ENCODE measurements at regions not wholly inside any gene's neighbourhood (a gene's known extent, or its start where the extent isn't known, plus 50 kb on each side); places are given as distances from the start of the nearest gene placed in this dataset.

DNA sequence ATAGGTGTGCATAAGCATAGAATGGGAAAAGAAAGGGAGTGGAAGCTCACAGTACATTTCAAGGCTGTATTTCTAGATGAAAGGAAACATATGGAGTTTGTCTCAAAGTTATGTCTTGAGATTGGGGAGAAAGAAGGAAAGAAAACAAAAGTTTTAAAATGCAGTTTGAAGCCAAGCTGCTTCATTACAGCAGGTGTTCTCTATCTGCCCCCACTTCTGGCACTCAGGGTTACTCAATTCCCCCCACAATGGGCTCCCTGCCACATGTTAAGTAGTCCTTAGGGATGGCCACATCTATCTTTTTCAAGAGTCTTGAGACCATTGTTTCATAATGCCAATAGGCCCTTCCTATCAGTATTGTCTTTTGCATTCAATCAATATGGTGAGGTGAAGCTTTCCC, 367.4 kb upstream of the ANXA10 start:
- H3K4me3 ChIP-seq (ENCODE audit: low read depth, low read length), result no peak overlapping the region
- no peaks in the 10 kb centered on the region for H3K27me3 ChIP-seq (replicated peaks; ENCODE audit: control insufficient read depth, insufficient read depth, low read length)
- H3K4me1 Mint-ChIP-seq (ENCODE audit: low read depth, unreplicated experiment), result no peaks in the 10 kb centered on the region
- H3K36me3 ChIP-seq (ENCODE audit: control insufficient read depth, insufficient read depth, low read length), result no peaks in the 10 kb centered on the region
- no peak overlapping the region for H3K4me3 Mint-ChIP-seq (ENCODE audit: unreplicated experiment)
- no peaks in the 10 kb centered on the region for H3K9me3 ChIP-seq
- H3K4me1 ChIP-seq, result no peaks in the 10 kb centered on the region
- POLR2A ChIA-PET, result no interaction called here
- DNase-seq, result no peak
- H3K36me3 Mint-ChIP-seq (ENCODE audit: insufficient read depth, unreplicated experiment), result no peaks in the 10 kb centered on the region
- CTCF ChIA-PET, result no interaction called here
- H3K27me3 Mint-ChIP-seq (ENCODE audit: insufficient read depth, unreplicated experiment), result no peaks in the 10 kb centered on the region
- H3K9me3 Mint-ChIP-seq (ENCODE audit: unreplicated experiment), result peaks cover 9% of the 10 kb centered on the region
- intact Hi-C loops (cut with micrococcal nuclease; ENCODE audit: unreplicated experiment), result loop anchor here (5.0 kb wide), 1 partner anchor 568 kb away; no protein-coding TSS in a partner anchor
- TF ChIP-seq, protein P1, sequence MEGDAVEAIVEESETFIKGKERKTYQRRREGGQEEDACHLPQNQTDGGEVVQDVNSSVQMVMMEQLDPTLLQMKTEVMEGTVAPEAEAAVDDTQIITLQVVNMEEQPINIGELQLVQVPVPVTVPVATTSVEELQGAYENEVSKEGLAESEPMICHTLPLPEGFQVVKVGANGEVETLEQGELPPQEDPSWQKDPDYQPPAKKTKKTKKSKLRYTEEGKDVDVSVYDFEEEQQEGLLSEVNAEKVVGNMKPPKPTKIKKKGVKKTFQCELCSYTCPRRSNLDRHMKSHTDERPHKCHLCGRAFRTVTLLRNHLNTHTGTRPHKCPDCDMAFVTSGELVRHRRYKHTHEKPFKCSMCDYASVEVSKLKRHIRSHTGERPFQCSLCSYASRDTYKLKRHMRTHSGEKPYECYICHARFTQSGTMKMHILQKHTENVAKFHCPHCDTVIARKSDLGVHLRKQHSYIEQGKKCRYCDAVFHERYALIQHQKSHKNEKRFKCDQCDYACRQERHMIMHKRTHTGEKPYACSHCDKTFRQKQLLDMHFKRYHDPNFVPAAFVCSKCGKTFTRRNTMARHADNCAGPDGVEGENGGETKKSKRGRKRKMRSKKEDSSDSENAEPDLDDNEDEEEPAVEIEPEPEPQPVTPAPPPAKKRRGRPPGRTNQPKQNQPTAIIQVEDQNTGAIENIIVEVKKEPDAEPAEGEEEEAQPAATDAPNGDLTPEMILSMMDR (IDR thresholded peaks at IDR 0.05; ENCODE audit: insufficient read depth in 1 of 2, low read depth in 1 of 2, low read length in 1 of 2, severe bottlenecking in 1 of 2, unreplicated experiment in 1 of 2), result no peak
- no peak overlapping the region for H3K27ac Mint-ChIP-seq (ENCODE audit: unreplicated experiment)
- BruUV-seq (replicated peaks), result no TSS peak

DNA sequence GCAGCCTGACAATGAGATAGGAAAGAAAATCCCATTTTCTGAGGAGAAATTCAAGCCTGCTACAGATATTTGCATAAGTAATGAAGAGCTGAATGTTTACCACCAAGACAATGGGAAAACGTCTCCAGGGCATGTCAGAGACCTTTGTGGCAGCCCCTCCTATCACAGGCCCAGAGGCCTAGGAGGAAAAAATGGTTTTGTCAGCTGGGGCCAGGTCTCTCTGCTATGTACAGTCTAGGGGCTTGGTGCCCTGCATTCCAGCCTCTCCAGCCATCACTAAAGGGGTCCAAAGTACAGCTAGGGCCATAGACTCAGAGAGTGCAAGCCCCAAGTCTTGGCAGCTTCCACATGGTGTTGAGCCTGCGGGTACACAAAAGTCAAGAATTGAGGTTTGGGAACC, 361.6 kb upstream of the ANXA10 start:
- Mint-ChIP-seq H3K4me3 (ENCODE audit: unreplicated experiment) (no peak overlapping the region), H3K36me3 (ENCODE audit: insufficient read depth, unreplicated experiment) (no peaks in the 10 kb centered on the region), H3K27me3 (ENCODE audit: insufficient read depth, unreplicated experiment) (no peaks in the 10 kb centered on the region), H3K27ac (ENCODE audit: unreplicated experiment) (no peak overlapping the region), H3K9me3 (ENCODE audit: unreplicated experiment) (peaks cover 34% of the 10 kb centered on the region), H3K4me1 (ENCODE audit: low read depth, unreplicated experiment) (no peaks in the 10 kb centered on the region)
- POLR2A ChIA-PET, result no interaction called here
- TF ChIP-seq, protein P1 (IDR thresholded peaks at IDR 0.05; ENCODE audit: insufficient read depth in 1 of 2, low read depth in 1 of 2, low read length in 1 of 2, severe bottlenecking in 1 of 2, unreplicated experiment in 1 of 2), result no peak
- no TSS peak for BruUV-seq (replicated peaks)
- no peak for DNase-seq
- Histone ChIP-seq H3K36me3 (ENCODE audit: control insufficient read depth, insufficient read depth, low read length) (no peaks in the 10 kb centered on the region), H3K27me3 (replicated peaks; ENCODE audit: control insufficient read depth, insufficient read depth, low read length) (no peaks in the 10 kb centered on the region), H3K4me1 (no peaks in the 10 kb centered on the region), H3K9me3 (peaks cover 7% of the 10 kb centered on the region; the same call in 1 of the 2 replicates), H3K4me3 (ENCODE audit: low read depth, low read length) (no peak overlapping the region)
- CTCF ChIA-PET, result no interaction called here
- intact Hi-C loops (cut with micrococcal nuclease; ENCODE audit: unreplicated experiment), result no loop called here

DNA sequence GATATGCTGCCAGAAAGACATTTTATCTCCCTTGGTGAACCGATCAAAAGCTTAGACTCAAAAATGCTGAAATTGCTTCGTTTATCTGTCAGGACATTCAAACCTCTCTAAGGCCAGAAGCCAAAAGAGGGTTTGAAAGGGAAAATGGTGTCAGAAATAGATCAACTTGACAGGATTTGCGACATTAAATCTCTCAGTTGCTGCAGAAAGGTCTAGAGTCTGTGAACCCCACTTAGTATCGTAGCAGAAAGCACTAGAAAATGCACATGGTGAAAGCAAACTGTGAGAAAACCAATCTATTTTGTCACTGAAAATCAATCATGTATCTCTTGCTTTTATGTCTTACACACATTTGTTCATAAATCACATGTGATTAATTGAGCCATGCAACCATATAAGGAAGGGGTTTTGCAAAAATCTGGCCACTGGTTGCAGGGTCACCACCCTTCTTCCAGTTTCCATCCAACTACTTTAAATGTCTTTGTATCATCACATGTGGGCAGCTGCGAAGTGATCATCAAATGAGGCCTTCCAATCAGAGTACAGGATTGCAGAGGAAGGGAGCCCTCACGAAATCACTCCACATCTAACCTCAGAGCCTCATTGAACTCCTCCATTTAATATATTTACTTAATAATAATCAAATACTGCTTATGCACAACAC, 347.2 kb upstream of the ANXA10 start:
- DNase-seq, result no peak
- no peaks in the 10 kb centered on the region for H3K4me1 Mint-ChIP-seq (ENCODE audit: low read depth, unreplicated experiment)
- ChIA-PET POLR2A (no interaction called here), CTCF (no interaction called here)
- H3K4me3 ChIP-seq (ENCODE audit: low read depth, low read length), result no peak overlapping the region
- intact Hi-C loops (cut with micrococcal nuclease; ENCODE audit: unreplicated experiment), result no loop called here
- no peak overlapping the region for H3K4me3 Mint-ChIP-seq (ENCODE audit: unreplicated experiment)
- TF ChIP-seq, protein P1 (IDR thresholded peaks at IDR 0.05; ENCODE audit: insufficient read depth in 1 of 2, low read depth in 1 of 2, low read length in 1 of 2, severe bottlenecking in 1 of 2, unreplicated experiment in 1 of 2), result no peak
- H3K9me3 ChIP-seq, result no peaks in the 10 kb centered on the region
- H3K27ac Mint-ChIP-seq (ENCODE audit: unreplicated experiment), result no peak overlapping the region
- BruUV-seq (replicated peaks), result no TSS peak
- H3K4me1 ChIP-seq, result no peaks in the 10 kb centered on the region
- no peaks in the 10 kb centered on the region for H3K27me3 ChIP-seq (replicated peaks; ENCODE audit: control insufficient read depth, insufficient read depth, low read length)
- H3K9me3 Mint-ChIP-seq (ENCODE audit: unreplicated experiment), result no peaks in the 10 kb centered on the region
- no peaks in the 10 kb centered on the region for H3K36me3 ChIP-seq (ENCODE audit: control insufficient read depth, insufficient read depth, low read length)
- no peaks in the 10 kb centered on the region for H3K36me3 Mint-ChIP-seq (ENCODE audit: insufficient read depth, unreplicated experiment)
- no peaks in the 10 kb centered on the region for H3K27me3 Mint-ChIP-seq (ENCODE audit: insufficient read depth, unreplicated experiment)

All from Caco-2 (cell line).